ENCODE measurements at regions not wholly inside any gene's neighbourhood (a gene's known extent, or its start where the extent isn't known, plus 50 kb on each side); places are given as distances from the start of the nearest gene placed in this dataset.

- TF ChIP-seq, protein P1, sequence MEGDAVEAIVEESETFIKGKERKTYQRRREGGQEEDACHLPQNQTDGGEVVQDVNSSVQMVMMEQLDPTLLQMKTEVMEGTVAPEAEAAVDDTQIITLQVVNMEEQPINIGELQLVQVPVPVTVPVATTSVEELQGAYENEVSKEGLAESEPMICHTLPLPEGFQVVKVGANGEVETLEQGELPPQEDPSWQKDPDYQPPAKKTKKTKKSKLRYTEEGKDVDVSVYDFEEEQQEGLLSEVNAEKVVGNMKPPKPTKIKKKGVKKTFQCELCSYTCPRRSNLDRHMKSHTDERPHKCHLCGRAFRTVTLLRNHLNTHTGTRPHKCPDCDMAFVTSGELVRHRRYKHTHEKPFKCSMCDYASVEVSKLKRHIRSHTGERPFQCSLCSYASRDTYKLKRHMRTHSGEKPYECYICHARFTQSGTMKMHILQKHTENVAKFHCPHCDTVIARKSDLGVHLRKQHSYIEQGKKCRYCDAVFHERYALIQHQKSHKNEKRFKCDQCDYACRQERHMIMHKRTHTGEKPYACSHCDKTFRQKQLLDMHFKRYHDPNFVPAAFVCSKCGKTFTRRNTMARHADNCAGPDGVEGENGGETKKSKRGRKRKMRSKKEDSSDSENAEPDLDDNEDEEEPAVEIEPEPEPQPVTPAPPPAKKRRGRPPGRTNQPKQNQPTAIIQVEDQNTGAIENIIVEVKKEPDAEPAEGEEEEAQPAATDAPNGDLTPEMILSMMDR (IDR thresholded peaks at IDR 0.05): no peak
- no peak for TF ChIP-seq POLR2A (IDR thresholded peaks at IDR 0.05)
These were observed 96.3 kb upstream of the ZBED5 start for GRCh38 chr11:10954184-10954583.
